ENCODE measurements at regions not wholly inside any gene's neighbourhood (a gene's known extent, or its start where the extent isn't known, plus 50 kb on each side); places are given as distances from the start of the nearest gene placed in this dataset.

GRCh38 chr10:128813574-128813973 is 653.5 kb upstream of the MGMT start:
- intact Hi-C loops (cut with DNase I) = no loop called here

GRCh38 chr10:128814024-128814423 is 653.0 kb upstream of the MGMT start:
- ATAC-seq (no peak), DNase-seq (no peak)
- no peaks in the 10 kb centered on the region for H3K9me3 ChIP-seq
- H3K4me3 ChIP-seq = no peak overlapping the region
- H3K27me3 ChIP-seq = no peaks in the 10 kb centered on the region
- TF ChIP-seq CTCF (IDR thresholded peaks at IDR 0.05) = no peak
- no peak for TF ChIP-seq POLR2A (IDR thresholded peaks at IDR 0.05)
- no peaks in the 10 kb centered on the region for H3K4me1 ChIP-seq
- H3K36me3 ChIP-seq = no peaks in the 10 kb centered on the region
- H3K27ac ChIP-seq = no peak overlapping the region
- intact Hi-C loops (cut with DNase I) = no loop called here
- 76% methylated on average over 8 of the region's 12 CpGs for WGBS (ENCODE audit: insufficient coverage, low coverage, low lambda C conversion rate, missing lambda C conversion rate)

More at GRCh38 chr10:128813574-128813973, 653.5 kb upstream of the MGMT start:
- TF ChIP-seq CTCF (IDR thresholded peaks at IDR 0.05) (no peak), POLR2A (IDR thresholded peaks at IDR 0.05) (no peak)
- no peaks in the 10 kb centered on the region for H3K27me3 ChIP-seq
- H3K36me3 ChIP-seq = no peaks in the 10 kb centered on the region
- DNase-seq (no peak), ATAC-seq (no peak)
- no peak overlapping the region for H3K27ac ChIP-seq
- no peak overlapping the region for H3K4me3 ChIP-seq
- no peaks in the 10 kb centered on the region for H3K9me3 ChIP-seq
- WGBS (ENCODE audit: insufficient coverage, low coverage, low lambda C conversion rate, missing lambda C conversion rate) = 43% methylated on average over 3 of the region's 3 CpGs
- H3K4me1 ChIP-seq = no peaks in the 10 kb centered on the region

DNA sequence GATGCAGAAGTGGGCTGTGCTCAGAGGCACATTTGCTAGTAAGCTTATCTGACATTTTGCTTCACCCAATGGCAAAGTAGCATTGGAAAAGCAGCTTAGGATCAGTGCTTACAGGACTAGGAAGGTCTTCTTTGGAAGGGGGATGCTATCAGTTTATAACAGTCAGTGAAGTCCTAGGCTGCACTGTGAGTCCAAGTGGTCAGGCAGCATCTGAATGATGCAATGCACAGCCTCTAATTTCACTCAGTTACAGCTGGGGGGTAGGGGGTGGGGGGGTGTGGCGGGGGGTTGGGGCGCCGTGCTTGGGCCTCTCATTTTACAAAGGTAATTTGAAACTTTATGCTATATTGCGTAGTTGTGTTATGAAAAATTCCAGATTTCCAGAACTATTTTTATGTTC is 652.3 kb upstream of the MGMT start:
- no peak for ATAC-seq

DNA sequence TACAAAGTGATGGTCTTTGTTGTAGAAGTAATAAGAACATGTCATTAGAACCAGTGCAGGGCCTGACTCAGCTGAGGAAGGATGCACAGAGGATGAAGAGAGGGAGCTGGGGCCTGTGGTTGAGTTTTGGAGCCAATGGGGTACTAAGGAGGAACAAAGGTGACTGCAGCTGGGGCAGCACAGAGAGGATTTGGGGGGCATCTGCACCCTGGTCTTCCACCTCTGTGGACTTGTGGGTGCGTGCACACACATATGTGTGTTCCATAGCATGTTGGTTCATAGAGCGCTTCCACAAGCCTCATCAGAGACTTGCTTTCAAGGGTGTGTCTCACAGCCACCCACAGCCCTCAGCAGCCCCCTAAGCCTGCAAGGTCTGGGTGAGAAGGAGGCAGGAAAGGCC is 650.3 kb upstream of the MGMT start:
- no peak for DNase-seq
- TF ChIP-seq POLR2A (IDR thresholded peaks at IDR 0.05) = no peak
- no peak for TF ChIP-seq CTCF (IDR thresholded peaks at IDR 0.05)
- Histone ChIP-seq H3K27me3 (no peaks in the 10 kb centered on the region), H3K36me3 (no peaks in the 10 kb centered on the region), H3K9me3 (no peaks in the 10 kb centered on the region), H3K27ac (no peak overlapping the region), H3K4me1 (no peaks in the 10 kb centered on the region), H3K4me3 (no peak overlapping the region)
- ATAC-seq = no peak
- intact Hi-C loops (cut with DNase I) = no loop called here
- WGBS (ENCODE audit: insufficient coverage, low coverage, low lambda C conversion rate, missing lambda C conversion rate) = 60% methylated on average over 1 of the region's 2 CpGs

More for the DNA sequence above, 652.3 kb upstream of the MGMT start:
- Histone ChIP-seq H3K4me1 (no peaks in the 10 kb centered on the region), H3K36me3 (no peaks in the 10 kb centered on the region), H3K27ac (no peak overlapping the region), H3K9me3 (no peaks in the 10 kb centered on the region), H3K27me3 (no peaks in the 10 kb centered on the region), H3K4me3 (no peak overlapping the region)
- DNase-seq = no peak
- intact Hi-C loops (cut with DNase I) = no loop called here
- TF ChIP-seq CTCF (IDR thresholded peaks at IDR 0.05) (no peak), POLR2A (IDR thresholded peaks at IDR 0.05) (no peak)
- WGBS (ENCODE audit: insufficient coverage, low coverage, low lambda C conversion rate, missing lambda C conversion rate) = 69% methylated on average over 4 of the region's 4 CpGs

DNA sequence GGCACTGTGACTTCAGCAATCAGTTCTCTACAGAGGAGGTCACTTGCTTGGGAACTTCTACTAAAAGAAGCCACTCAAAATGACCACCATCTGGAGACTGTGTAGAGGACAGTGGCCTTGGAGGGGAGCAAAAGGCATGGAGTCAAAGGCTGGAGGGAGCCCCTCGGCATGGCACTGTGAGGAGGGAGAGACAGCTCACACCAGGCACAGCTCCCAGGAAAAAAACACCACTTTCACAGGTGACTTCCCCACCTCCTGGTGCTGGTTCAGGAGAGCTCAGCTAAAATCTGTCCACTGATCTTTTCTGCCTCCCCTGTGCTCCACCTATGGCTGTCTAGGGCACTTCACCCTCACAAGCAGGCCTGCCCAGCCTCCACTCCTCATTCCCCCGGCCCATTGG is 649.4 kb upstream of the MGMT start:
- Histone ChIP-seq H3K27me3 (no peaks in the 10 kb centered on the region), H3K36me3 (no peaks in the 10 kb centered on the region), H3K4me3 (no peak overlapping the region), H3K4me1 (no peaks in the 10 kb centered on the region), H3K9me3 (no peaks in the 10 kb centered on the region), H3K27ac (no peak overlapping the region)
- no peak for TF ChIP-seq CTCF (IDR thresholded peaks at IDR 0.05)
- TF ChIP-seq POLR2A (IDR thresholded peaks at IDR 0.05) = no peak
- intact Hi-C loops (cut with DNase I) = no loop called here
- ATAC-seq (no peak), DNase-seq (no peak)
- 58% methylated on average over 1 of the region's 2 CpGs for WGBS (ENCODE audit: insufficient coverage, low coverage, low lambda C conversion rate, missing lambda C conversion rate)
